Small intestine (tissue), 7 donors: ENCODE measurements at regions not wholly inside any gene's neighbourhood (a gene's known extent, or its start where the extent isn't known, plus 50 kb on each side); places are given as distances from the start of the nearest gene placed in this dataset.
"Not testable (repeated sequence)": the region's sequence is repeated elsewhere in the genome, so short reads cannot be mapped to it uniquely, and the experiment has no call there.

Source experiments
- DNase-seq, 2 donors: peaks; one replicate each; pipeline versions ENCODE4 v3.0.0 to v3.0.0-alpha.2; 2013
- FAIRE-seq: peaks from 2 replicates; lab custom pipeline; 2012; peaks lifted over from hg19 to GRCh38; lab: Jason Lieb, UNC
- H3K27ac ChIP-seq, 3 donors: one replicate each; pipeline ENCODE4 v1.5.1; 2013; ENCODE audit warnings: low read length in 2 of 3, mild to moderate bottlenecking in 2 of 3, control low read depth in 1 of 3, inconsistent platforms in 1 of 3, low read depth in 1 of 3, moderate library complexity in 1 of 3
- H3K27me3 ChIP-seq, 3 donors: one replicate each; pipeline ENCODE4 v1.6.1; 2013; ENCODE audit warnings: low read length in 3 of 3, inconsistent platforms in 1 of 3; ENCODE audit not compliant: control insufficient read depth in 3 of 3, insufficient read depth in 3 of 3
- H3K36me3 ChIP-seq, 3 donors: one replicate each; pipeline ENCODE4 v1.6.1; 2013; ENCODE audit warnings: low read length in 3 of 3, inconsistent platforms in 1 of 3, low read depth in 1 of 3, mild to moderate bottlenecking in 1 of 3, moderate library complexity in 1 of 3; ENCODE audit not compliant: control insufficient read depth in 3 of 3, insufficient read depth in 2 of 3
- H3K4me1 ChIP-seq, 3 donors: one replicate each; pipeline ENCODE4 v1.6.1; 2013; ENCODE audit warnings: low read length in 2 of 3, inconsistent platforms in 1 of 3, low read depth in 1 of 3, mild to moderate bottlenecking in 1 of 3, moderate library complexity in 1 of 3; ENCODE audit not compliant: control insufficient read depth in 3 of 3, insufficient read depth in 2 of 3
- H3K4me3 ChIP-seq, 3 donors: one replicate each; pipeline ENCODE4 v1.5.1; 2013; ENCODE audit warnings: low read length in 3 of 3, control low read depth in 1 of 3, inconsistent platforms in 1 of 3, low read depth in 1 of 3, mild to moderate bottlenecking in 1 of 3, moderate library complexity in 1 of 3
- H3K9me3 ChIP-seq, 2 donors: one replicate each; pipeline ENCODE4 v1.6.1; 2013; ENCODE audit warnings: low read depth in 1 of 2, low read length in 1 of 2; ENCODE audit not compliant: control insufficient read depth in 2 of 2, insufficient read depth in 1 of 2
- WGBS, 3 donors: extraction: QIAGEN DNeasy Blood & Tissue Kit; methylation state at CpG; one replicate each; pipeline ENCODE4 v1.1.7; 2013; 5-methylcytosine and 5-hydroxymethylcytosine counted together
- donor health status: healthy with polysubstance abuse.
- donor health status: control.
- donor health status: control.
- donor health status: Bipolar disorder and iron deficiency.
- donor health status: healthy.

GRCh38 chr17:30600830-30601494 lies 123.8 kb downstream of the GOSR1 start:
- WGBS, 3 donors, result 1 to 3% (median 1%) methylated on average over 42 to 49 of the region's 49 CpGs
- H3K27me3 ChIP-seq, result no peaks in the 10 kb centered on the region
- H3K27ac ChIP-seq, result peak overlapping the region; percentile 96 to 98 (median 98)
- no peak for FAIRE-seq
- no peaks in the 10 kb centered on the region for H3K36me3 ChIP-seq
- no peaks in the 10 kb centered on the region for H3K4me1 ChIP-seq
- peak; percentile 33 to 50 for DNase-seq
- H3K9me3 ChIP-seq, result no peaks in the 10 kb centered on the region
- peak overlapping the region; percentile 74 to 87 (median 82) for H3K4me3 ChIP-seq

GRCh38 chr17:30600060-30600829 lies 123.0 kb downstream of the GOSR1 start:
- no peaks in the 10 kb centered on the region for H3K36me3 ChIP-seq
- 1% methylated on average over 33 to 78 of the region's 78 CpGs for WGBS, 3 donors
- FAIRE-seq (no peak), DNase-seq (peak; percentile 86 to 93)
- H3K4me1 ChIP-seq, result no peaks in the 10 kb centered on the region
- peaks cover 0 to 4% of the 10 kb centered on the region in 2 donors for H3K9me3 ChIP-seq
- H3K27ac ChIP-seq, result peak overlapping the region; percentile 96 to 98 (median 98)
- H3K4me3 ChIP-seq, result peak overlapping the region; percentile 74 to 87 (median 82)
- no peaks in the 10 kb centered on the region for H3K27me3 ChIP-seq

GRCh38 chr17:30599428-30600059 lies 122.3 kb downstream of the GOSR1 start:
- DNase-seq (peak in 1 of 2 donors; percentile 32), FAIRE-seq (no peak)
- Histone ChIP-seq H3K4me1 (no peaks in the 10 kb centered on the region), H3K27ac (peak overlapping the region; percentile 96 to 98 (median 98)), H3K9me3 (peaks cover 0 to 4% of the 10 kb centered on the region in 2 donors), H3K27me3 (no peaks in the 10 kb centered on the region), H3K36me3 (no peaks in the 10 kb centered on the region), H3K4me3 (peak overlapping the region; percentile 74 to 87 (median 82))
- 20 to 38% (median 28%) methylated on average over 13 of the region's 13 CpGs for WGBS, 3 donors

GRCh38 chr17:30597776-30598288 lies 120.6 kb downstream of the GOSR1 start:
- FAIRE-seq, result no peak
- H3K27ac ChIP-seq, result no peak overlapping the region
- H3K9me3 ChIP-seq, result peaks cover 0 to 4% of the 10 kb centered on the region in 2 donors
- 81 to 86% (median 82%) methylated on average over 4 of the region's 4 CpGs for WGBS, 3 donors
- H3K27me3 ChIP-seq, result no peaks in the 10 kb centered on the region
- no peaks in the 10 kb centered on the region for H3K36me3 ChIP-seq
- no peak overlapping the region for H3K4me3 ChIP-seq
- DNase-seq, result no peak
- no peaks in the 10 kb centered on the region for H3K4me1 ChIP-seq

GRCh38 chr17:30596948-30597775 lies 120.0 kb downstream of the GOSR1 start:
- FAIRE-seq, result not testable (repeated sequence)
- 96 to 98% (median 96%) methylated on average over 6 of the region's 8 CpGs for WGBS, 3 donors

GRCh38 chr17:30594953-30595371 lies 117.8 kb downstream of the GOSR1 start:
- WGBS, 3 donors, result 85 to 94% (median 93%) methylated on average over 8 to 10 of the region's 10 CpGs
- DNase-seq, result peak in 1 of 2 donors; percentile 27
- not testable (repeated sequence) for H3K9me3 ChIP-seq, H3K4me1 ChIP-seq, H3K27me3 ChIP-seq, H3K4me3 ChIP-seq, H3K27ac ChIP-seq, H3K36me3 ChIP-seq, FAIRE-seq

More at GRCh38 chr17:30596948-30597775, 120.0 kb downstream of the GOSR1 start:
- not testable (repeated sequence) for DNase-seq, H3K36me3 ChIP-seq, H3K4me1 ChIP-seq, H3K4me3 ChIP-seq, H3K27me3 ChIP-seq, H3K27ac ChIP-seq, H3K9me3 ChIP-seq

GRCh38 chr17:30594223-30594952 lies 117.2 kb downstream of the GOSR1 start:
- Histone ChIP-seq H3K36me3 (no peaks in the 10 kb centered on the region), H3K27me3 (peaks cover 0 to 2% (median 0%) of the 10 kb centered on the region in 3 donors), H3K9me3 (peaks cover 0 to 4% of the 10 kb centered on the region in 2 donors), H3K4me3 (no peak overlapping the region), H3K4me1 (no peaks in the 10 kb centered on the region), H3K27ac (no peak overlapping the region)
- no peak for FAIRE-seq
- no peak for DNase-seq
- WGBS, 3 donors, result 88 to 89% (median 89%) methylated on average over 18 of the region's 18 CpGs
